IPS-NIHi7 (cell line): ENCODE measurements at regions not wholly inside any gene's neighbourhood (a gene's known extent, or its start where the extent isn't known, plus 50 kb on each side); places are given as distances from the start of the nearest gene placed in this dataset.
A peak's percentile ranks its signal among the peaks of the same experiment; 100 is the strongest.
"Not testable (repeated sequence)": the region's sequence is repeated elsewhere in the genome, so short reads cannot be mapped to it uniquely, and the experiment has no call there.

Source experiments
- DNase-seq: peaks from one replicate; pipeline ENCODE4 v3.0.0; 2012; ENCODE audit warnings: mixed read lengths; ENCODE audit errors: extremely low spot score

- DNase-seq, result no peak
Measured at GRCh38 chr2:198517976-198518375, 713.6 kb downstream of the PLCL1 start.

GRCh38 chr2:198508610-198509009 is 704.2 kb downstream of the PLCL1 start:
- not testable (repeated sequence) for DNase-seq

DNA sequence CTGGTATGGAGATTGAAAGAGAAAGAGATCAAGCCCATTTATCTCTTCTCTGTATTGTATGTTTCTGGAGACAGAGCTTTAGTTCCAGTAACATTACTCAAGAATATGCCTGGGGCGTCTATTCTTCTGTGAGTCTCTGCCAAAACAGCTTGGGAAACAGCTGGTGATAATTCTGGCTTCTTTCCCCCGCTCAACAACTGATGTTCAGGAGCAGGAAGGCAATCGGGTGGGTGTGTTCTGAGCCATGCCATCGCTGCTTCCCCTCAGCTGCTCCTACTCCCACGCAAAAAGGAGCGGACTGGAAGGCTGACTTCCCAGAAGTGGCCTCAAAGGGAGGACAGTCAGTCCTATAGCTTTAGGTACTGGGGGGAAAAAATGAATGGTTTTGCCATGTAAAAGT is 695.1 kb downstream of the PLCL1 start:
- peak; percentile 21 for DNase-seq

- no peak for DNase-seq
Measured at GRCh38 chr2:198498516-198498915, 694.1 kb downstream of the PLCL1 start.

GRCh38 chr2:198498048-198498447 is 693.7 kb downstream of the PLCL1 start:
- DNase-seq, result no peak

- no peak for DNase-seq
Measured at GRCh38 chr2:198494931-198495330, 690.5 kb downstream of the PLCL1 start.

- no peak for DNase-seq
Measured at GRCh38 chr2:198490748-198491147, 686.4 kb downstream of the PLCL1 start.

- DNase-seq, result no peak
Measured at GRCh38 chr2:198488964-198489363, 684.6 kb downstream of the PLCL1 start.

DNA sequence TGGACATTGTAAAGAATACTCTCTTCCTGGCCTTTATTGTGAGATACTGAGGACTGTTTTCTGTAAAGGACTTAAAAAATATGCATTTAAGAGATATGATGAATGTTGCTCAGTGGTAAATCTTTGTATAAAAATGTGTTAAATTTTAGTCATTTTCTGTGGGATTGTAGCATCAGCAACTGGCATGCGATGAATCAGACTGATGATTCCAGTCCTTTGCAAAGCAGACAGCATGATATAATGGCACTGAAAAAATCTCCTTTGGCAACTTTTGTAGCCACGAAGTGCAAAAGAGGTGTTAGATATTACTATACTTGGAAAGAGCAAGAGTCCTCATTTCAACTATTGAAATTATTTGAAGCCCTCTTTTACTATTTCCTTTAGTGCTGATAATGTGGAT is 678.7 kb downstream of the PLCL1 start:
- no peak for DNase-seq

DNA sequence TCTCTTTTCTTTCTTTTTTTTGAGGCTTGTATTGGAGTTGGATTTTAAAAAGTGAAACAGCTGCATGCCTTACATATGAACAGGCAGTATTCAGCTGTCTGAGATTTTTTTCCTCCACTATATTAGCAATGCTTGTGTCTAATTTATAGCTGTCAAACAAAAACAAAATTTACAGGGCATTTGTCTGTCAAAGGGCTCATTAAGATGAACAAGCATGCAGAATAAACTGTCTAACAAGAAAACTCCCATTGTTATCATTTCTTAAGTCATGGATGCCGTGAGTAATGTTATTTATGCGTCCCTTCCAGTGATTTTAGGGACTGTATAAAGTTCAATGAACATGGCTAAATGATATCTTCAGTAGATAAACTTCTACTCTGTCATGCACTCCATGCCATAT is 674.7 kb downstream of the PLCL1 start:
- no peak for DNase-seq

GRCh38 chr2:198478361-198478760 is 674.0 kb downstream of the PLCL1 start:
- no peak for DNase-seq

- no peak for DNase-seq
Measured at GRCh38 chr2:198476007-198476406, 671.6 kb downstream of the PLCL1 start.

DNA sequence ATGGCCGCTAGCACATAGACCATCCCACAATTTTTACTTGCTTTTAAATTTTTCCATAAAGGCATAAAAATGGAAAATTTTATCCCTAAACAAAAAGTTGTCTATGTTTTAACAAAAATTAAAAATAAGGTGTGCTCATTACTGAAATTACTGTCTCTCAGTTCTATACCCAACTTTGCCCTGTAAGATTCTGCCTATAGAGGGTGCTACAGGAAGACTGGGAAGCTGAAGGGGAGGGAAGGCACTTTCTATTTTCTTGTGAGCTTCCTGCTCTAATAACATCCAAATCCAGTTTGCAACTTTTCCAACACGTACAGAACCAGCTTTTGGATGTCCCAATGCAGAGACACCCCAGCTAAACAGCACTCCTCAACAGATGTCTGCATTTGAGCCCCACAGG is 666.9 kb downstream of the PLCL1 start:
- peak; percentile 26 for DNase-seq

- DNase-seq, result no peak
Measured at GRCh38 chr2:198468136-198468535, 663.7 kb downstream of the PLCL1 start.

- DNase-seq, result no peak
Measured at GRCh38 chr2:198465970-198466369, 661.6 kb downstream of the PLCL1 start.

DNA sequence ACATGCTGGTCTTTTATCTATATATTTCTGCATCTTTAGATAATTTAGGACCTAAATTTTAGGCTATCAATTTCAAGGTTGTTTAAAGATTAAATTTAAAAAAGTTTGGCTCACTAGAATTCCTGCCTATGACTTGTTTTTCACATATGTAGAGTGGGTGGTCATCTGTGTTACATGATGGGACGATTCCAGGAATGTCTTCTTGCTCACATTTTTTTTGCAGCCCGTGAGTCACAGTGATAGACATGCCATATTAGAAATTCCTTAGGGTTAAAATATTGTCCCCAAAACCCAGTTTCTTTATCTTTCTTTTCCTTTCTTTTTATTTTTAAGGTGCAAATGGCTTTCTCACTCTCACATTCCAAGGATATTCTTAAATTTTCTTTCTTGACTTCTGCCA is 652.0 kb downstream of the PLCL1 start:
- no peak for DNase-seq

DNA sequence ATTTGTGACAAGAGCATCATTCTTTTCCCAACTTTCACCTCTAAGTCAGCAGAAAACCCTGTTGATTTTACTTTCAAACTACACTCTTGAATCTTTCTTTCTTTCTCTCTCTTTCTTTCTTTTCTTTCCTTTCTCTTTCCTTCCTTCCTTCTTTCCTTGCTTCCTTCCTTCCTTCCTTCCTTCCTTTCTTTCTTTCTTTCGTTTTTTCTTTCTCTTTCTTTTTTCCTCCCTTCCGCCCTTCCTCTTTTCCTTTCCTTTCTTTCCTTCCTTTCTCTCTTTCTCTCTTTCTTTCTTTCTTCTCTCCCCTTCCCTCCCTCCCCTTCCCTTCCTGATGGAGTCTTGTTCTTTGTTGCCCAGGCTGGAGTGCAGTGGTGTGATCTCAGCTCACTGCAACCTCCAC is 649.5 kb downstream of the PLCL1 start:
- DNase-seq, result no peak

- DNase-seq, result no peak
Measured at GRCh38 chr2:198452327-198452726, 647.9 kb downstream of the PLCL1 start.

GRCh38 chr2:198448789-198449188 is 644.4 kb downstream of the PLCL1 start:
- no peak for DNase-seq

GRCh38 chr2:198444800-198445287 is 640.5 kb downstream of the PLCL1 start:
- DNase-seq, result no peak

GRCh38 chr2:198441901-198442300 is 637.5 kb downstream of the PLCL1 start:
- DNase-seq, result no peak

- DNase-seq, result no peak
Measured at GRCh38 chr2:198441246-198441645, 636.9 kb downstream of the PLCL1 start.

DNA sequence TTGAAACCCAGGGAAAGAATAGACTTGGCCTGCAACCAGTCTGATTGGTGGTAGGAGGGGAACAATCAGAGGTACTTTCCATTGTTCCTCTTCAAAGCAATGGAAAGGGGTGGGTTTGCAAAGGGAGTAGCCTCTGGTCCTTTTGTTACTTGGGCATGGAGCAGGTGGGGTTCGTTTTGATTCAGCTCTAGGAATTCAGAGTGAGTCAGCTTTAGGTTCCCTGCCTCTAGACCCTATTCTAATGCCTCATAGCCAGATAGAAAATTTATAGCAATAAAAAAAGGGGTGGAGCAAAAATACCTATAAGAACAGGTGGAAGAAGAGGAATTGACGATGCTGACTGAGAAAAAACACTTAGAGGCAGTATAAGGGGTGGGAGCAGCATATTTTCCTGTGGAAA is 636.4 kb downstream of the PLCL1 start:
- DNase-seq, result no peak

DNA sequence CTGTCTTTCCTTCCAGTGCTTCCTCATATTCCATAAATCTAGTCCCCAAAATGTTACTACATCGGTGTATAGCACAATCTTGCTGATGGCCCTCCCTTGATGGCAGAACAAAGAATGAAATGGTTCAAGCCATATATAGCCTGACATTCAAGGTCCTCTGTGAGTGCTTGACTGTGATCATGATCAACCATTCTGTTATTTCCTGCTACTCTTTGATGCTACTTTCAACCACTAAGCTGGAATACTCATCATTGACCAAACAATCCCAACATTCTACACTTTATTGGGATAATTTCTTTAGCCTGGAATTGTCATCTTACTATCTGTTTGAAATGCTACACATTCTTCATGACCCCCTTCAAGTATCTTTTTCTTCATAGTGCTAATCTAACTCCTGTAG is 633.9 kb downstream of the PLCL1 start:
- no peak for DNase-seq

DNA sequence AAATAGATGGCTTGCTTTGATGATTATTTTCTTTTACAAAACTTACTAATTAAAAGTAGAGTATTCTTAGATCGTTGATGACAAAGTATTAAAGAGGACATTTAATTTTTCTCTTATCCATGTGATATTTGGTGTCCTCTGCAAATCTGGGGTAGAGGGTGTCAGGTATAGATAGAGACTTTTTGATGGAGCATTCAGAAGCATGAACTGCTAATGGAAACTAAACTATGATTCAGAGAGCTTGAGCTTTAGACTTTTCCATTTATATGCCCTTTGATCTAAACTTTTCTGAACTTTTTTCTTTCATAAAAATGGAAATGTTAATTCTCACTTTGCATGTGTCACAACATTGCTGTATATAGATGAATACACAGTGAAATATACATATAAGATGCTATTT is 619.7 kb downstream of the PLCL1 start:
- DNase-seq, result no peak
